PC-9 (cell line): ENCODE measurements at regions not wholly inside any gene's neighbourhood (a gene's known extent, or its start where the extent isn't known, plus 50 kb on each side); places are given as distances from the start of the nearest gene placed in this dataset.

Experiments used
- EZH2 ChIP-seq: fragments of 200-600 bp; sonication (generic); IDR thresholded peaks from 2 replicates; pipeline ENCODE4 v1.8.0; 2017; ENCODE audit warnings: antibody characterized with exemption, low read depth
- TF ChIP-seq, protein P1 (sequence below): fragments of 200-600 bp; sonication (generic); conservative IDR thresholded peaks from 2 replicates; pipeline ENCODE4 v1.6.1; 2017; ENCODE audit warnings: mixed run types, antibody characterized with exemption, mild to moderate bottlenecking, moderate library complexity

DNA sequence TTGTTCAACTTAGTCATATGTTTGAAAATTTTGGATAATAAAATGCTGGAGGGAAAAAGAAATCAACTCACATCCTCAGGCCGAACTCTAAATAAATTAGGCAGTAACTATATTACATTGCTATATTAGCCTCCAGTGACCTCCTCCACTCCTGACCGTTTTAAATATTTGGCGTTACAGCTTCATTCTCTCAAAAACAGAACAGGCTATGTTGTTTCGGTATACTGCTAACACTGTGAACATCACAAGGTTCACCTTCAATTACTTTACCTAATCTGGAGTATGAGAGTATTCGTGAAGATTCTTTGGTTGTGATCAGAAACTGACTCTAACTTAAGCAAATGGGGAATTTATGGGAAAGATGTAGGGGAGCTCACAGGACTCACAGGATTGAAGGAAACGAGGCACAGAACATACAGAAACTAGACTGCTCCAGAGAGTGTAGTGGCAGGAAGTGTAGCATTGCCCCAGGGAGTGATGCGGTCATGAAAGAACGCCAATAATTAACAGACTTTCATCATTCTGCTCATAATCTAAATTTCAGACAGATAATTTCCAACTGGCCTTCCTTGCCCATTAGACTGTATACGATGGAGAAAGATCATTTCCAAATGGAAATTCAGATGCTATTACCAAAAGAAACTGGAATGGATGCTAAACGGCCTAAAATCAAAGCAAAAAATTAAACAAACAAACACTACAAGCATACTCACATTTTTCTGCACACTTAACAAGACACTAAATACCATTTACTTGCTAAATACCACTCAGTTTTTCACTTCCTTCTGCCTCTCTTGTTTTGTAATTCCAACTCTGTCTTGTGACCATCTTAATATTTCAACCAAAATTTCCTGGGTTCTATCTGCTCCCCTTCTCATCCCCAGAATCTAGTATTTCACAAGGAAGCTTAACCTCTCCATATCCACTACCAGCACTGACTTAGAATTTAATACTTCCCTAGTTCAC is 110.1 kb upstream of the LPAR1 start:
- TF ChIP-seq, protein P1, sequence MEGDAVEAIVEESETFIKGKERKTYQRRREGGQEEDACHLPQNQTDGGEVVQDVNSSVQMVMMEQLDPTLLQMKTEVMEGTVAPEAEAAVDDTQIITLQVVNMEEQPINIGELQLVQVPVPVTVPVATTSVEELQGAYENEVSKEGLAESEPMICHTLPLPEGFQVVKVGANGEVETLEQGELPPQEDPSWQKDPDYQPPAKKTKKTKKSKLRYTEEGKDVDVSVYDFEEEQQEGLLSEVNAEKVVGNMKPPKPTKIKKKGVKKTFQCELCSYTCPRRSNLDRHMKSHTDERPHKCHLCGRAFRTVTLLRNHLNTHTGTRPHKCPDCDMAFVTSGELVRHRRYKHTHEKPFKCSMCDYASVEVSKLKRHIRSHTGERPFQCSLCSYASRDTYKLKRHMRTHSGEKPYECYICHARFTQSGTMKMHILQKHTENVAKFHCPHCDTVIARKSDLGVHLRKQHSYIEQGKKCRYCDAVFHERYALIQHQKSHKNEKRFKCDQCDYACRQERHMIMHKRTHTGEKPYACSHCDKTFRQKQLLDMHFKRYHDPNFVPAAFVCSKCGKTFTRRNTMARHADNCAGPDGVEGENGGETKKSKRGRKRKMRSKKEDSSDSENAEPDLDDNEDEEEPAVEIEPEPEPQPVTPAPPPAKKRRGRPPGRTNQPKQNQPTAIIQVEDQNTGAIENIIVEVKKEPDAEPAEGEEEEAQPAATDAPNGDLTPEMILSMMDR: no peak
- TF ChIP-seq EZH2: no peak
